GM12878 (cell line): ENCODE measurements at regions not wholly inside any gene's neighbourhood (a gene's known extent, or its start where the extent isn't known, plus 50 kb on each side); places are given as distances from the start of the nearest gene placed in this dataset.

Experiments
- ATAC-seq: fragments of 200-7000 bp; cut with Tn5 transposase; 3 replicates; pipeline ENCODE4 v1.9.1; 2020; ENCODE audit warnings: mild to moderate bottlenecking, moderate library complexity
- BruUV-seq: library from RNA; stranded (reverse); fragments of 400-500 nt; replicated peaks from 2 replicates; lab custom pipeline; 2021; lab: Mats Ljungman, UMichigan
- CTCF ChIA-PET: fragments of 300-600 bp; sonication (Branson Sonifier 250); formaldehyde crosslinking; extraction: SDS; loops from one replicate; lab custom pipeline; 2021; ENCODE audit warnings: inconsistent platforms; lab: Yijun Ruan, JAX
- POLR2A ChIA-PET: fragments of 350-600 bp; formaldehyde crosslinking; extraction: SDS; loops from one replicate; lab custom pipeline; 2021; ENCODE audit warnings: inconsistent platforms; lab: Charles Lee
- RAD21 ChIA-PET: fragments of 300-600 bp; sonication (Branson Sonifier 250); formaldehyde crosslinking; loops from one replicate; lab custom pipeline; 2023; ENCODE audit warnings: antibody characterized with exemption; ENCODE audit not compliant: unreplicated experiment; lab: Charles Lee
- SMC1A ChIA-PET: fragments of 300-600 bp; sonication (Branson Sonifier 250); formaldehyde crosslinking; loops from one replicate; lab custom pipeline; 2023; ENCODE audit not compliant: unreplicated experiment, uncharacterized antibody; lab: Charles Lee
- DNase-seq: peaks from one replicate; pipeline ENCODE4 v3.0.0-alpha.2; 2011; ENCODE audit warnings: low read depth, low spot score
- FAIRE-seq: peaks from 3 replicates; lab custom pipeline; 2011; peaks lifted over from hg19 to GRCh38; lab: Jason Lieb, UNC
- H2AFZ ChIP-seq: 2 replicates; pipeline ENCODE4 v1.6.0; 2011; ENCODE audit warnings: low read depth, low read length, control low read depth; ENCODE audit not compliant: control insufficient read depth
- H3K27ac ChIP-seq: 2 replicates; pipeline ENCODE4 v1.5.1; 2011; ENCODE audit warnings: control low read depth; ENCODE audit not compliant: control insufficient read depth, insufficient read depth
- H3K27me3 ChIP-seq, 2 experiments: replicated peaks in 1 of 2; 2 replicates each; pipeline versions ENCODE4 v1.6.0 to v1.6.1; 2011; ENCODE audit warnings: low read length in 1 of 2; ENCODE audit not compliant: control insufficient read depth in 2 of 2, insufficient read depth in 2 of 2
- H3K36me3 ChIP-seq, 2 experiments: 2 replicates each; pipeline ENCODE4 v1.5.1; 2011; ENCODE audit warnings: low read length in 1 of 2; ENCODE audit not compliant: control insufficient read depth in 2 of 2, insufficient read depth in 2 of 2
- H3K4me1 ChIP-seq: 2 replicates; pipeline ENCODE4 v1.6.1; 2011; ENCODE audit warnings: mild to moderate bottlenecking, low read length, moderate library complexity, mixed read lengths; ENCODE audit not compliant: control insufficient read depth, insufficient read depth
- H3K4me2 ChIP-seq: 2 replicates; pipeline ENCODE4 v1.6.0; 2011; ENCODE audit warnings: control low read depth; ENCODE audit not compliant: control insufficient read depth, insufficient read depth
- H3K4me3 ChIP-seq: fragments of 200-600 bp; sonication (generic); 2 replicates; pipeline ENCODE4 v1.5.1; 2016
- H3K79me2 ChIP-seq: 2 replicates; pipeline ENCODE4 v1.6.0; 2011; ENCODE audit warnings: low read length; ENCODE audit not compliant: control insufficient read depth, insufficient read depth
- H3K9ac ChIP-seq: 2 replicates; pipeline ENCODE4 v1.8.0; 2011; ENCODE audit warnings: low read length, control low read depth, mixed read lengths; ENCODE audit not compliant: control insufficient read depth, insufficient read depth
- H3K9me3 ChIP-seq: replicated peaks from 3 replicates; pipeline ENCODE4 v1.5.1; 2011; ENCODE audit warnings: mild to moderate bottlenecking, low read length; ENCODE audit not compliant: control insufficient read depth, insufficient read depth
- H4K20me1 ChIP-seq: 2 replicates; pipeline ENCODE4 v1.6.0; 2011; ENCODE audit not compliant: control insufficient read depth, insufficient read depth
- ATF7 ChIP-seq: fragments of 450-650 bp; IDR thresholded peaks from 2 replicates; pipeline ENCODE4 v1.6.1; 2016; ENCODE audit warnings: low read depth, mild to moderate bottlenecking
- BRCA1 ChIP-seq: IDR thresholded peaks from 2 replicates; pipeline ENCODE4 v1.6.1; 2011; ENCODE audit warnings: low read depth, low read length, improper control_type of control experiment
- JUND ChIP-seq: IDR thresholded peaks from 2 replicates; pipeline ENCODE4 v1.6.1; 2012; ENCODE audit warnings: low read depth, mild to moderate bottlenecking, low read length, improper control_type of control experiment, moderate library complexity
- LARP7 ChIP-seq: fragments of 450-650 bp; IDR thresholded peaks from 2 replicates; pipeline ENCODE4 v1.6.1; 2017; ENCODE audit warnings: mild to moderate bottlenecking
- SMC3 ChIP-seq: IDR thresholded peaks from 2 replicates; pipeline ENCODE4 v1.6.1; 2011; ENCODE audit warnings: low read length, improper control_type of control experiment, borderline replicate concordance
- ZNF217 ChIP-seq: fragments of 450-650 bp; IDR thresholded peaks from 2 replicates; pipeline ENCODE4 v1.6.1; 2017; ENCODE audit warnings: antibody characterized with exemption, mild to moderate bottlenecking
- ZNF622 ChIP-seq: fragments of 450-650 bp; IDR thresholded peaks from 2 replicates; pipeline ENCODE4 v1.6.1; 2017; ENCODE audit warnings: mild to moderate bottlenecking, inconsistent platforms
- WGBS: methylation state at CpG from one replicate; pipeline ENCODE4 v1.1.6; 2016; ENCODE audit warnings: low lambda C conversion rate; ENCODE audit not compliant: insufficient replicate concordance, insufficient coverage; ENCODE audit errors: missing lambda C conversion rate; 5-methylcytosine and 5-hydroxymethylcytosine counted together
- in situ Hi-C: fragments of 300-500 bp; cut with MboI; formaldehyde crosslinking; loops from 9 replicates; pipeline ENCODE4 v1.14.3; 2018; ENCODE audit warnings: mixed read lengths
- intact Hi-C: fragments of 100-400 bp; cut with micrococcal nuclease; formaldehyde crosslinking; loops from one replicate; pipeline ENCODE4 v1.14.2; 2022; ENCODE audit not compliant: unreplicated experiment
- TF ChIP-seq, protein P1 (sequence below): IDR thresholded peaks from 2 replicates; pipeline ENCODE4 v1.6.1; 2011; ENCODE audit warnings: low read depth, mild to moderate bottlenecking, low read length, moderate library complexity, borderline replicate concordance; ENCODE audit errors: extremely low read depth
- TF ChIP-seq, protein P2 (sequence below): fragments of 450-650 bp; IDR thresholded peaks from 2 replicates; pipeline ENCODE4 v1.6.1; 2018; ENCODE audit warnings: mild to moderate bottlenecking, low read depth, moderate library complexity; ENCODE audit not compliant: partially characterized antibody
- TF ChIP-seq, protein P3 (sequence below): IDR thresholded peaks from 2 replicates; pipeline ENCODE4 v1.6.1; 2011; ENCODE audit warnings: borderline replicate concordance, low read depth, mild to moderate bottlenecking, moderate library complexity, low read length; ENCODE audit not compliant: insufficient read depth, poor library complexity, severe bottlenecking

DNA sequence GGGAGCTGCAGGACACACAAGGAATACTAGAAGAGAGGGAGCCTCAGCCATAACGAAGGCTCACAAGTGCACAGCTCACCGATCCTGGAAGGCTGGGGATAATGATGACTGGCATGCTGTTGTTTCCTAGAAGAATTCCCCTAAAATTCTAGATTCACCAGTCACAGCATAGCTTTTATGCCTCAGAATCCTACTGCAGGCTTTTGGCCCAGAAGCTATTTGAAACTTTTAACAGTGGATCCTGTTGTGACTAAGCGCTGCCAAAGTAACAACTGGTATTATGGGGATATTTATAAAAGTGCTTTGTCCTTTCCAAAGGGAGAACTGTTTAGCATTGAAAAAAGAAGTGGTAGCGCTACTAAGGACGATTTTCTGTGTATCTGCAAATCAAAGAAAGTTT is 214.1 kb upstream of the PELI2 start:
- CTCF ChIA-PET, result interaction anchor here (0.6 kb wide), 1 partner anchor 573 kb away, joined by 3 read pairs; no protein-coding TSS in a partner anchor
- H4K20me1 ChIP-seq, result no peaks in the 10 kb centered on the region
- DNase-seq (no peak), FAIRE-seq (no peak), ATAC-seq (no peak)
- H3K4me3 ChIP-seq, result no peak overlapping the region
- SMC1A ChIA-PET, result interaction anchor here (0.9 kb wide), 1 partner anchor 11 kb away, joined by 4 read pairs; no protein-coding TSS in a partner anchor
- H3K9me3 ChIP-seq, result no peaks in the 10 kb centered on the region
- no peaks in the 10 kb centered on the region for H3K79me2 ChIP-seq
- H3K9ac ChIP-seq, result no peak overlapping the region
- H2AFZ ChIP-seq, result no peak overlapping the region
- no TSS peak for BruUV-seq
- WGBS, result 42% methylated on average over 5 of the region's 5 CpGs
- intact Hi-C loops, result no loop called here
- H3K4me1 ChIP-seq, result no peaks in the 10 kb centered on the region
- no peak overlapping the region for H3K4me2 ChIP-seq
- in situ Hi-C loops, result no loop called here
- POLR2A ChIA-PET, result interaction anchor here (0.6 kb wide), 1 partner anchor 491 kb away, joined by 3 read pairs; no protein-coding TSS in a partner anchor
- RAD21 ChIA-PET, result no interaction called here
- H3K27ac ChIP-seq, result no peak overlapping the region
- TF ChIP-seq SMC3, result no peak
- no peak for TF ChIP-seq ZNF217
- TF ChIP-seq, protein P1, sequence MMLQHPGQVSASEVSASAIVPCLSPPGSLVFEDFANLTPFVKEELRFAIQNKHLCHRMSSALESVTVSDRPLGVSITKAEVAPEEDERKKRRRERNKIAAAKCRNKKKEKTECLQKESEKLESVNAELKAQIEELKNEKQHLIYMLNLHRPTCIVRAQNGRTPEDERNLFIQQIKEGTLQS, result no peak
- no peak for TF ChIP-seq JUND
- TF ChIP-seq ATF7, result no peak
- TF ChIP-seq ZNF622, result no peak
- TF ChIP-seq LARP7, result no peak
- TF ChIP-seq, protein P2, sequence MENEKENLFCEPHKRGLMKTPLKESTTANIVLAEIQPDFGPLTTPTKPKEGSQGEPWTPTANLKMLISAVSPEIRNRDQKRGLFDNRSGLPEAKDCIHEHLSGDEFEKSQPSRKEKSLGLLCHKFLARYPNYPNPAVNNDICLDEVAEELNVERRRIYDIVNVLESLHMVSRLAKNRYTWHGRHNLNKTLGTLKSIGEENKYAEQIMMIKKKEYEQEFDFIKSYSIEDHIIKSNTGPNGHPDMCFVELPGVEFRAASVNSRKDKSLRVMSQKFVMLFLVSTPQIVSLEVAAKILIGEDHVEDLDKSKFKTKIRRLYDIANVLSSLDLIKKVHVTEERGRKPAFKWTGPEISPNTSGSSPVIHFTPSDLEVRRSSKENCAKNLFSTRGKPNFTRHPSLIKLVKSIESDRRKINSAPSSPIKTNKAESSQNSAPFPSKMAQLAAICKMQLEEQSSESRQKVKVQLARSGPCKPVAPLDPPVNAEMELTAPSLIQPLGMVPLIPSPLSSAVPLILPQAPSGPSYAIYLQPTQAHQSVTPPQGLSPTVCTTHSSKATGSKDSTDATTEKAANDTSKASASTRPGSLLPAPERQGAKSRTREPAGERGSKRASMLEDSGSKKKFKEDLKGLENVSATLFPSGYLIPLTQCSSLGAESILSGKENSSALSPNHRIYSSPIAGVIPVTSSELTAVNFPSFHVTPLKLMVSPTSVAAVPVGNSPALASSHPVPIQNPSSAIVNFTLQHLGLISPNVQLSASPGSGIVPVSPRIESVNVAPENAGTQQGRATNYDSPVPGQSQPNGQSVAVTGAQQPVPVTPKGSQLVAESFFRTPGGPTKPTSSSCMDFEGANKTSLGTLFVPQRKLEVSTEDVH, result no peak
- TF ChIP-seq, protein P3, sequence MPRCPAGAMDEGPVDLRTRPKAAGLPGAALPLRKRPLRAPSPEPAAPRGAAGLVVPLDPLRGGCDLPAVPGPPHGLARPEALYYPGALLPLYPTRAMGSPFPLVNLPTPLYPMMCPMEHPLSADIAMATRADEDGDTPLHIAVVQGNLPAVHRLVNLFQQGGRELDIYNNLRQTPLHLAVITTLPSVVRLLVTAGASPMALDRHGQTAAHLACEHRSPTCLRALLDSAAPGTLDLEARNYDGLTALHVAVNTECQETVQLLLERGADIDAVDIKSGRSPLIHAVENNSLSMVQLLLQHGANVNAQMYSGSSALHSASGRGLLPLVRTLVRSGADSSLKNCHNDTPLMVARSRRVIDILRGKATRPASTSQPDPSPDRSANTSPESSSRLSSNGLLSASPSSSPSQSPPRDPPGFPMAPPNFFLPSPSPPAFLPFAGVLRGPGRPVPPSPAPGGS, result no peak
- no peak for TF ChIP-seq BRCA1
- no peaks in the 10 kb centered on the region for H3K36me3 ChIP-seq
- H3K27me3 ChIP-seq, result no peaks in the 10 kb centered on the region
